ENCODE measurements at regions not wholly inside any gene's neighbourhood (a gene's known extent, or its start where the extent isn't known, plus 50 kb on each side); places are given as distances from the start of the nearest gene placed in this dataset.

DNA sequence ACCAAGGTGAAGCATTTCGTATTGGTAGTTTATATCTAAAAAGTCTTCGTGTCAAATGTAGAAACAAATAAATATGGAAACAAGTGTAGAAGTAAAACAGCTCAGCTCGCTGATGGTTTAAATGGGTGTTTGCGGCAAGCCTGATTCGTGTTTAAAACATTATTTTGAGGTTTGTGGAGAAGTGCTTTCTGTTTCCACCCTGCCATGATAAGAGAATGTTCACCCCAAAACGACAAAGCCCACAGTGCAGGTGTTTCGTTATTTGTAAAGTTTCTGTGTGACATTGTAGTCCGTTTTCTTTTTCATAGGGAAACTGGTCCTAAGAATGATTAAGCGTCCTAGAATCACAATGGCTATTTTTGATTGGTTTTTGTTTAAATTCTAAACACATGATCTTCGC lies 316.2 kb upstream of the SHH start:
- Histone ChIP-seq H2AK9ac (replicated peaks; ENCODE audit: low read depth, low read length, poor library complexity) (no peak overlapping the region), H3K18ac (ENCODE audit: low read depth, low read length) (no peak overlapping the region), H3K4me1 (ENCODE audit: control insufficient read depth, insufficient read depth, low read length) (no peaks in the 10 kb centered on the region), H3K4me3 (ENCODE audit: insufficient read depth, low read depth, low read length) (no peak overlapping the region), H3K79me1 (ENCODE audit: low read depth in 1 of 2, low read length in 2 of 2) (no peaks in the 10 kb centered on the region), H3K56ac (ENCODE audit: extremely low read depth, insufficient read depth, low read length) (no peak overlapping the region), H4K5ac (ENCODE audit: low read depth, low read length) (no peak overlapping the region), H2BK120ac (ENCODE audit: low read depth, low read length) (no peak overlapping the region), H3K4me2 (ENCODE audit: low read depth, low read length) (no peak overlapping the region), H4K91ac (ENCODE audit: insufficient read depth, low read depth, low read length) (no peak overlapping the region), H4K8ac (ENCODE audit: low read depth in 2 of 2, low read length in 2 of 2) (no peak overlapping the region), H3K4ac (ENCODE audit: low read depth, low read length) (no peak overlapping the region), H2AFZ (replicated peaks; ENCODE audit: low read length, poor library complexity) (no peak overlapping the region), H3K23ac (ENCODE audit: low read depth, low read length) (no peak overlapping the region), H3K9me1 (ENCODE audit: insufficient read depth, low read length) (no peaks in the 10 kb centered on the region), H2BK5ac (ENCODE audit: low read depth, low read length, poor library complexity, severe bottlenecking) (no peak overlapping the region), H3K9me3 (ENCODE audit: control insufficient read depth, insufficient read depth, low read length) (peaks cover 33% of the 10 kb centered on the region), H2BK20ac (ENCODE audit: low read depth, low read length) (no peak overlapping the region), H2AK5ac (ENCODE audit: low read depth, low read length) (no peak overlapping the region), H4K20me1 (ENCODE audit: insufficient read depth, low read length) (no peaks in the 10 kb centered on the region), H3K27me3 (ENCODE audit: control insufficient read depth, insufficient read depth, low read length) (no peaks in the 10 kb centered on the region), H3K14ac (replicated peaks; ENCODE audit: low read depth, low read length) (no peak overlapping the region), H3K36me3 (ENCODE audit: control insufficient read depth, insufficient read depth, low read length) (no peaks in the 10 kb centered on the region), H2BK15ac (ENCODE audit: low read depth, low read length) (no peak overlapping the region), H3K9ac (ENCODE audit: low read depth, low read length) (no peak overlapping the region), H3K27ac (ENCODE audit: insufficient read depth, low read length) (no peak overlapping the region)
- TF ChIP-seq RAD21 (IDR thresholded peaks at IDR 0.05; ENCODE audit: low read length) (no peak), POLR2A (IDR thresholded peaks at IDR 0.05; ENCODE audit: low read depth, low read length) (no peak)
- in situ Hi-C loops (cut with MboI; ENCODE audit: low sequenced_read_pairs) (no loop called here), dilution Hi-C loops (cut with HindIII; ENCODE audit: low sequenced_read_pairs, unreplicated experiment) (no loop called here), intact Hi-C loops (cut with micrococcal nuclease) (no loop called here)
- ChIA-PET CTCF (no interaction called here), POLR2A (ENCODE audit: unreplicated experiment) (no interaction called here)
- no TSS peak for BruUV-seq (replicated peaks)
- no peak for ATAC-seq (ENCODE audit: low read depth)
- WGBS, 2 experiments (ENCODE audit: extremely low coverage in 2 of 2, insufficient read length in 1 of 2): 57% methylated on average over 1 of the region's 10 CpGs; no CpG with 5 or more reads in 1 of the 2 experiments
- DNase-seq: no peak
